ENCODE measurements at regions not wholly inside any gene's neighbourhood (a gene's known extent, or its start where the extent isn't known, plus 50 kb on each side); places are given as distances from the start of the nearest gene placed in this dataset.

DNA sequence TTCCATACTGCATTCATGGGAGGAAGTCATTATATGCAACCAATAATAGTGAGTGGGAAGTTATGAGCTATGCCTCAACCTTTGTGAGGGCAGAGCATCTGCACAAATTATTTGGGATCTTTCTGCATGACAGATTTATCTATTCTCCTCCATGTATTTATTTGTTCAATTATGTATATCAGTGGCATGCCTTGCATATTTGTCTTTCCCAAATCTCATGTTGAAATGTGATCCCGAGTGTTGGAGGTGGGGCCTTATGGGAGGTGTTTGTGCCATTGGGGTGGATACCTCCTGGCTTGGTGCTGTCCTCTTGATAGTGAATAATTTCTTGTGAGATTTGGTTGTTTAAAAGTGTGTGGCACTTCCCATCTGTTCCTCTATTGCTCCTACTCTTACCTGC lies 1246.0 kb upstream of the CITED2 start:
- no peak for DNase-seq

DNA sequence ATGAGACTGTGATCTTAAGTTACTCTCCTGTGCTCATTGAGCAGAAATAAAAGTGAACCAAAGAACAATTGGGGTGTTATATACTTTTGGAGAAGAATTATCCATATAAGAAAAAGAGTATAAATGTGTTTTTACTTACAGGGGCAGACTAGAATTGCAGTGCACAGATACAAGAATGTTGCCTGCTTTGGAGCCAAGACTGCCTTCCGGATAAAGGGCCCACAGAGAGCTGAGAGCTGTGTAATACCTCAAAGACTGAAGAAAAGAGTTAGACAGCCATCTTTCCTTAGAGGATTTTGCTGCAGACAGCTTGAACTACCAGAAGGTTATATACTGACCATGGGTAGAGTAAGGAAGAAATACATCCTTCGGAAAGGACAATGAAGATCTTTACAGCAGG lies 1235.5 kb upstream of the CITED2 start:
- no peak for DNase-seq

DNA sequence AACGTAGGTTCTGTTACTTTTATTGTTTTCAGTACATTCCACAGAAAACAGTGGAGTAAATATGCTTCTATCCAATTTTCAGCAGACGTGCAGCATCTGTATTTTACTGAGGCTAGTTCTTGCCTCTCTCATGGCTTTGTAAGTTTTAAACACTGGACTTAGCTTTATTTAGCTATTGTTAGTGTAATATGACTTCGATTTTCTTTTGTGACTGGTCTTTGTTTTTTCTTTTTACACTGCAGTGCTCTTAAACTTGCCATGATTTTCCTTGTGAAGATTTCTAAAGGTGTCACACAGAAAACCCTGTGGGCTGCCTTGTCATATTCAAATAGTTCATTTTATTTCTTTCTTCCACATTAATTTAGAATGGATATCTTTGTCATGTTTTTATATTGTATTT lies 1234.9 kb upstream of the CITED2 start:
- no peak for DNase-seq

DNA sequence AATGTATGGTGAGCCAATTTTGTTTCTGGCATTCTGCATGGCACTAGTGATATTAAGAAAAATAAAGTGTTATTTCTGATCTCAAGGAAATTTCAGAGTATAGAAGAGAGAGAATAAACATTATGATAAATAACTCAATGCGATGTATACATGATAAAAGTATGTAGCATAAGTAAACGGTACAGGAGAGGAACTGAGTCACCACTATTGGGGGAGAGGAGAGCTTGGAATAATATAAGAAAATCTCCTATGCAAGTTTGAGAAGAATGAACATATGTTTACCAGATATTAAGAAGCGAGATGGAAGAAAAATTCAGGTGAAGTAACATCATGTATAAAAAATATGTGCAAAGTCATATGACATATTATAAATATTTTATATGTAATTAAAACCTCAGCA lies 1230.3 kb upstream of the CITED2 start:
- no peak for DNase-seq

DNA sequence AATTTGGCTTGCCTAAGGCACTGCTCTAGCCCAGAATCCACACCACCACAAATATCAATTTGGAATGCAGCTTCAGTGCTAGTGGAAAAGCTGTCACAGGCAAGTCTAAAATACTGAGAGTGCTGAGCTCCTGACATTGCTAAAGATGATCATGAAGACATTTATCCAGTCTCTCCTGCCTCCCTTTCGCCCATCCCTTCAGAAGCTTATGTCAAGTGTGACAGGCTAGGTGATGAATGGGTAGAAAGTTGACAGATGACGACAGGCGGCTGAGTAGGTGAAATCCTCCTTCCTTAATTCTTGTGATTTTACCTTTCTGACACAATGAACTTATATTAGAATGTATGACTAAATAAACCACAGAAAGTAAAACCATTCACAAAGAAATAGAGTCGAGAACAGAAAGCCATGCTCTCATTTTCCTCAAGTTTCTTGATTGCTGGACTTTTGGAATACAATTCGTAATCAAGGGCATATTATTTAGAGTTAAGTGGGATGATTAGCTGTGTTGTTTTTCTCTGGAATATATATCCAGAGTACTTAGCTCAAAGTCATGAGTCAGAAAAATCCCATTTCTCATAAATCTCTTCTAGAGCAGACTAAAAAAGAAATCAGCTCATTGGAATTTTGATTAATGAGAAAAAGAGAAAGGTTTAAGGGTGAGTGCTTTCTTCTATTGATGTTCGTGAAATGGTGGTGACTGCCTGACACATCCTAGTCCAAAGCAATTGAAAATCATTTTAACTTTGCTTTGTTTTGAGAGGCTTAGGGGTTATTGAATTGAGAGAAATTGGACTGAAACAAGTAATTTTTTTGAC lies 1228.2 kb upstream of the CITED2 start:
- DNase-seq, result no peak

DNA sequence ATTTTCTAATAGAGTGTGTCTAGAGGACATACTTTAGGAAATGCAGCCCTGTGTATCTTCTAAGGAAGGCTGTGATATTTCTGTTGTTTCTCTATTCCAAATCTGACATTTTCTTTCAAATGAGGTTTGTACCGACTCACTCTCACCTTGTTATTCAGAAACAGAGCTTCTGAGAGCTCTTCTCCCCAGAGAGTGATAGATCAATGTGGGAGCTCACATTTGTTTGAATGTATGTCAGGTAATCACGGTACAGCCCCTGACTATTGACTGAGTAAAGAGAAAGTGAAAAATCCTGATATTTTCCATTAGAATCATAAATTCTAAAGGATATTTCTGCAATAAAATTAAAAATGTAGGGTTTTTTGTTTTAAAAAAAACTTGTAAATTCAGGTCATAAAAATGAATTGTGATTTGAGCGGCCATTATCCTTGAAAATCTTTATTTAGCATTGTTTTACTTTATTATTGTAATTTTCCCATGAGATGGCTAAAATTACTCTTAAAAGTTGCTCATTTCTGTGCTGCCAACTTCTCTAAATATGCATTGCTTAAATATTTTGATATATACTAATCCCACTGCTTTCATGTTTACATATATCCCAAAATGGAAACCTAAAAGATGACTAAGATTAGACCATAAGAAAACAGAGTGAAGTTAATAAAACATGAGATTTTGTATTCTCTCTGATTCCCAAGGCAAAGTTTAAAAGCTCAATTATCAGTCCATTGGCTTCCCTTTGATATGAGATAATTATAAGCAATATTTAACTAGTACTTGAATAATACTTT lies 1226.8 kb upstream of the CITED2 start:
- DNase-seq, result no peak

DNA sequence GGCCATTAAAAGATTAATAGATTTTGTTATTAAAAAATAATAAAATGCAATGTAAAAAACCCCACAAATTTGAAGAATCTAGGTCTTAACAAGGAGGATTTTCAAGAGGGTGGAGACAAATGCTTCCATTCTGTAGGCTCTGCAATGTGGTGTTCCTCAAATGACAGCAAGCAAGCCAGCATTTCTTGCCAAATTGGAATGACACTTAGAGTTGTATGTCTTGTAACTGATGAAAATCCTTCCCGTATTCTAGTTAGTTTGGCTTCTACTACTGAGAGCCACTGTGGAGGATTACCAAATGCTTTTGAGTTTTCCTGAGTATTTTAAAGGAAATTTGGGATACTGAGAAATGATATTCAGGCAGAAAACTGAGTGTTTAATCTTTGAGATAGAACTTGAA lies 1225.5 kb upstream of the CITED2 start:
- no peak for DNase-seq

DNA sequence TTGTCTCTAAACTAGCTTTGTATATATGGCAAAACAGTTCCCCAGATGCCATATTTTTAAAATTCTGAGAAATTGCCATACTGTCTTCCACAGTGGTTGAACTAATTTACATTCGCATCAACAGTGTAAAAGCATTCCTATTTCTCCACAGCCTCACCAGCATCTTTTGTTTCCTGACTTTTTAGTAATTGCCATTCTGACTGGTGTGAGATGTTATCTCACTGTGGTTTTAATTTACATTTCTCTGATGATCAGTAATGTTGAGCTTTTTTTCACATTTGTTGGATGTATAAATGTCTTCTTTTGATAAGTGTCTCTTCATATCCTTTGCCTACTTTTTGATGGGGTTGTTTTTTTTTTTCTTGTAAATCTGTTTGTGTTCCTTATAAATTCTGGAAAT lies 1222.7 kb upstream of the CITED2 start:
- DNase-seq, result no peak

DNA sequence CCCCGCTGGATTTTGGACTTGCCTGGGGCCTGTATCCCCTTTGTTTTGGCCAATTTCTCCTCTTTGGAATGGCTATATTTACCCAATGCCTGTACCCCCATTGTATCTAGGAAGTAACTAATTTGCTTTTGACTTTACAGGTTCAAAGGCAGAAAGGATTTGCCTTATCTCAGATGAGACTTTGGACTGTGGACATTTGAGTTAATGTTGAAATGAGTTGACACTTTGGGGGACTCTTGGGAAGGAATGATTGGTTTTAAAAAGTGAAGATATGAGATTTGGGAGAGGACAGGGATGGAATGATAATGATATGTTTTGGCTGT lies 1220.3 kb upstream of the CITED2 start:
- no peak for DNase-seq

DNA sequence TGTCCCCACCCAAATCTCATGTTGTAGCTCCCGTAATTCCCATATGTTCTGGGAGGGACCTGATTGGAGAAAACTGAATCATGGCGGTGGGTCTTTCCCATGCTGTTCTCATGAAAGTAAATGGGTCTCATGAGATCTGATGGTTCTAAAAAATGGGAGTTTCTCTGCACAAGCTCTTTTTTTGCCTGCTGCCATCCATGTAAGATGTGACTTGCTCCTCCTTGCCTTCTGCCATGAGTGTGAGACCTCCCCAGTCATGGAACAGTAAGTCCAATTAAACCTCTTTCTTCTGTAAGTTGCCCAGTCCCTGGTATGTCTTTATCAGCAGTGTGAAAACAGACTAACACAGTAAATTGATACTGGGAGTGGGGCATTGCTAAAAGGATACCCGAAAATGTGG lies 1218.4 kb upstream of the CITED2 start:
- no peak for DNase-seq

DNA sequence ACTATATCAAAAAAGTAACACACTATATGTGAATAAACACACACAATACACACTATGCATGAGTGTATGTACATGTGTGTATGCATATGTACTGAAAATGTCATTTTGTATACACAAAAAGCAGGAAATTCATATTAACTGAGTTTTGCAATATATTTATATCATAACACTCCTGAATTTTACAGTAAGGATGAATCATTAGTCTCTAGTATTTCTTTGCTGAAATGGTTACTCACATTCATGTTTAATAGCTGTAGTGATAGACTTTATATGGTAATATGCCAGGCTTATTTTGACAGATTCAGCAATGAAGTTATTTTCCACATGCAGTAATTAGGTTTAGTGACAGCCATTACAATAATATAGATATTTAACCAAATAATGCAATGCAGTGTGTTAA lies 1216.2 kb upstream of the CITED2 start:
- no peak for DNase-seq

DNA sequence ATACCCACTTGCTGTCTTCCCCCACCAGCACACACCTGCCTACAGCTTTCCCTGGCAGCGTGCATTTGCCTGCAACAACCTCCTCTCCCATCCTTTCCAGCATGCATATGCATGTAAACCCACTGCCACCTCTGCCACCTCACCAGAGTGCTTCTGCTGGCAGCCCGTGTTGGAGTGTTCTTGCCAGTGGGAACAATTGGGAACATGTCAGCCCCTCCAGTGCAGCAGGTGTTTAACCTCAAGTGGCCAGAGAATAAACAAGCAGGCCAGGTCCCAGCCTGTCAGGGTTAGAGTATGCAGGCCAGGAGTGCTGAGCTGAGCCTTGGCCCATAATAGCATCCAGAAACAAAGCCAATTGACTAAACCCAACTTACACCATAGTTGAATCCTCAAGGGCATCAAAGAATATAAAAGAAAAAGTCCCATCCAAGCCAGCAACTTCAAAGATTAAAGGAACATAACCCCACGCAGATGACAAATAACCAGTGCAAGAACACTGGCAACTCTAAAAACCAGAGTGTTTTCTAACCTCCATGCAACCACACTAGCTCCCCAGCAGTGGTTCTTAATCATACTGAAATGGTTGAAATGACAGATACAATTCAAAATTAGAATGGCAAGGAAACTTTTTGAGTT lies 1212.1 kb upstream of the CITED2 start:
- DNase-seq, result no peak

DNA sequence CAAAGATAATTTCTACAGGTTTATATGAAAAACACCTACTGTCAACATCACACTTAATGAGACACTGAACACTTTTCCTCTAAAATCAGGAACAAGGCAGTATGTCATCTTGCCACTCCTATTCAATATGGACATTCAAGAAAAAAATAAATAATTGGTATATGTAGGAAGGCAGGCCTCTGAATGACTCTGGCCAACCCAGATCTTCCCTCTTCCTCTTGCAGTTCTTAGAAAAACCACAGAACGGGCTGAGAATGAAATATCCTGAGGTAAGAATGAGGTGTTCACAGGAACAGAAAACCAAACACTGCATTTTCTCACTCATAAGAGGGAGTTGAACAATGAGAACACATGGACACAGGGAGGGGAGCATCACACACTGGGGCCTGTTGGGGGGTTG lies 1207.2 kb upstream of the CITED2 start:
- DNase-seq, result no peak

DNA sequence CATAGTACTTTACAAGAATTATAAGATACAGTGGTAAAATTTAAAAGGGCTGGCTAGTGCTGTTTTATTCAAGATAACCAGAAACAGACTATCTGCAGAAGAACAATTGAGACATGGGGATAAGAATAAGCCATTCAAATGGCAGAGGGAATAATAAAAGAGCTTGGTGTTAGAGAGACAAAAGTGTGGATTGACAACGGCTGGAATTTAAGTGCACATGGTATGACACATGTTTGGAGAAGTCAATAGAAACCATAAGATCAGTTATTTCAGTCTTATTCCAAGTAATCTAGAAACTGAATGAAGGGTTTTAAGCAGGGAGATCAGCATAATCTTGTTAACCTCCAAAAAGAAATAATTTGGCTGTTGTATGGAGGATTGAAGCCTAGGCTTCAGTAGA lies 1205.5 kb upstream of the CITED2 start:
- no peak for DNase-seq

DNA sequence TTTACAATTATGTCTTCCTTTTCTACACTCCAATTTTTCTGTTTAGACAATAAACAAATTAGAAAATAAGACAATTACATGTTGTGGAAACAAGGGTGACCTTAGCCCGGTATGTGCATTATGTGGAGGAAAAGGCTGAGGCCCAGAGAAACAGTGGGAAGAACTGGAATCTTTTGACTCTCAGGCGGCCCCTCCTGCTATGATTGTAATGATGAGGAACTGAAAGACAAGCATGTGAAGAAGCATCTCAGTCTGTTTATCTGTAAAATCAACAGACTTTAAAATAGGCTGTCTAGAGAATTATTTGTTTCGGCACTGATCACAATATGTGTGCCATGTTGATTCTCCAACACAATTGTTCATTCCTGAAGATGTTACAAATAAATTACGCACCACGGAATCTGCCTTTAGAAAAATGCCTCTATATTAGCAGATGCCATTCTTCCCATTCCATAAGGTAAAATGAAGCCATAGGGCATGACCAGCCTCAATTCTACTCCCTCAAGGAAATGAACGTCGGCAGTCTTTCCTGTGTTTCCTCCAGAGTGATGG lies 1201.6 kb upstream of the CITED2 start:
- no peak for DNase-seq

DNA sequence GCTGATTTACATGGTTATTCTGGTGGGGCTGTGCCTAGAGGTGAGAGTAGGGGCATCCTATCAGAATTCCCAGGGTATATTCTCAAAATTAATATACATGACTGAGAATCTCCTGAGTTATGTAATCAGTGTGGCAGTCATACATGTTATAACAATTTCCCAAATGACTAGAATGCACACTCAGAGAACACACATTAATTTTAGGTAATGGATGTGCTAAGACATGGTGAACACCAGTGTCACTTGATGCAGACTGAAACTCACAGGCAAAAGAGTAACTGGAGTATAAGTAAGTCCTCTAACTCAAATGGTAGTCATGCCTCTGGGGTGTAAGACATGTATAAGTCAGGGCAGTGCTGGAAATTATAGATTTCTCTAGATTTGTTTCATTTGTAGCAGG lies 1198.4 kb upstream of the CITED2 start:
- no peak for DNase-seq

DNA sequence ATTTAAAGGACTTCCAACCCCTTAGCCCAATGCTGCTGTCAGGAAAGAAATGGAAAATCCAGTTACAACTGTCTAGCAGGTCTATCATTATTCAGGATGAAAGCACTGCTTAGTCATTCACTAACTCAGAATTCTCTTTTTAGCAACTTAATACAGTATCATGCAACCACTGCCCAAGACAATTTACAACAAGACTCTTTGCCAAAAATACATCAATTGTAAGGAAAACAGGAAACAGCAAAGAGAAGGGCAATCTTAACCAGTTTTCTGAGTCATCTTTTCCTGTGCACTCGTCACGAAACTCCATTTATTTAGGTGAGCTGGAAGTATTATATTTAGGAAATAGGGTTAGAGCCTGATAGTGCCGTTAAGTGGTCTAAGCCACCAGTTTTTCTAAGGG lies 1197.7 kb upstream of the CITED2 start:
- no peak for DNase-seq

DNA sequence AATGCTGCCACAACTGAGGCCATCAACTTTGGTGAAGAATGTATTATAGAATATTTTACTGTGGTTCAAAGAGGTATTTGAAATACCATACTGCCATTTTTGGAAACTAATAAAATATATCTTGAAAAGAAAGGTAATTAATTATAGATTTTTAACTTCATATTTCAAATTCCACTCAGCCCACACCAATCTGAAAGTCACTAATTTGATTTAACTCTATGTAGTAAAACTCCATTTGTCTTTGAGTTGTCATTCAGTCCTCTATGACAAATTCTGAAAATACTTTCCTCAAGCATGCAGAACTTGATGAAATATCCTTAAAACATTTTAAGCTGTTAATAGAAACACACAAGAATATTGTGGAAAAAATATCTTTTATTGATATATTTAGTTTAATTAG lies 1196.7 kb upstream of the CITED2 start:
- no peak for DNase-seq

DNA sequence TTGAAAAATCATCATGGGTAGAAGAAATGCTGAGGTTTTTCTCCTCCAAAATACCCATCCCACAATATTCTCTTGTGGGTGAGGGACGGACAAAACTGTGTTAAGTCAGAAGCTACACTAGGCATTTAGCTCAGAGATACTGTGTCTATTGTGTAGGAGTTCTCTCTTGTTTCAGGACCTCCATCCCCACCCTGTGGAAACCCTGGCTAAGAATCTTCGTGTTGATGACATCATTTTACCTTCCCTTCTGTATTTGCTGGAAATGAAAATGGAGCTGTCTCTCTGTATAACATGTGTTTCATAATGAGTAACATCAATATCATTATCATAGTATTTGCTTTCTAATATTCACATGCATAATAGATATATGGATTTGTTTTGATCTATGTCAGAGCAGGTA lies 1193.0 kb upstream of the CITED2 start:
- no peak for DNase-seq

DNA sequence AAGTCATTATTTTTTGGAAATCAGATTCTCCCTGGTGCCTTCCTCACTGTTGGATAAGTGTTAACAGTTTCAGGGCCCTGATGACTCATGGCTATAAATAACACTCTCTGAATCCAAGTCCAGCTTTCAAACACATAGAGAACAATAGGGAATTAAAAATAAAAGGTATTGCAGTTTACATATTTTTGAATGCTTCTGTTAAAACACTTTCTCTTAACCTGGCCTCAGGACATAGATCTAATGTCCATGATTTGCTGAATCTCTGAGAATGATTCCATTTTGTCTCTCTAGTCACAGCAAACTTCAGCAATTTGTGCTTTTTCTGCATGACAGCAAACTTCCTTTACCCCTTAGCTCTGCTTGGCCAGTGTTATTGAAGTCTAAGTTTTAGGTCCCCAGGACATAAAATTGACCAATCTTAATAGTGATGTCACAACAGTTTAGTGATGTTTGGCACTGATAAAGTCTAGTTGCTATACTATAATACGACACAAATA lies 1192.4 kb upstream of the CITED2 start:
- no peak for DNase-seq

DNA sequence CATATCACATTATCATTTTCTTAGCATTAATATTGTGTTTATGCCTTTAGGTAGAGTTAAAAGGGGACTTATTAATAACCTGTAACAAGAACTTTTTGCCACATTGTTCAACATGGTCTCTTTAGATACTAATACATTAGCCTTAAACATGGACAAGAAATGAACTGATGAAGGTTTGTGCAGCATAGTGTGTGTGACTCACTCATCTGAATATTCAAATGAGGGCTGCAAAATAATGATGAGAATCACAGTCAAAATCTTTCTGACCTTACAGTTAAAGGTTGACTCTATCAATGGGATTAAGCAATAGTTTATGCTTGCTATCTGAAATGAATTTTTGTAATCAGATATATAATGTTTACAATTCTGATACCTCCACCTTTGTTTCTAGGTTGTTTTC lies 1189.3 kb upstream of the CITED2 start:
- DNase-seq, result no peak

DNA sequence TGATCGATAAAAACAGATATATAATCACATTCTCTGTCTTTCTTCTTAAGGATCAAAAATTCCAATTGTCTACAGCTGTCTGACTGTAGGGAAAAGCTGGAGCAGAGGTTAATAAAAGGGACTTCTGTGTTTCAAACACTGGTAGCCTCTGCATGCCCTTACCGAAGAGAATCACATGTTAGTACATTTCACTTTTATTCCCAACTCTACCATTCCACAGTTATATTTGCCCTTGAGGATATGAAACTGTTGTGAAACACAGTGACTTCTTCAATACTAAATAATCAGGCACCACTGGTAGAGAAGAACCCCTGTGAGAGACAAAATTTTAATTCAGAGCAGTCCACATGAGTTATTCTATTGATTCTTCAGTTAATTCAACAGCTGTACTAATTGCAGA lies 1187.3 kb upstream of the CITED2 start:
- DNase-seq, result no peak

DNA sequence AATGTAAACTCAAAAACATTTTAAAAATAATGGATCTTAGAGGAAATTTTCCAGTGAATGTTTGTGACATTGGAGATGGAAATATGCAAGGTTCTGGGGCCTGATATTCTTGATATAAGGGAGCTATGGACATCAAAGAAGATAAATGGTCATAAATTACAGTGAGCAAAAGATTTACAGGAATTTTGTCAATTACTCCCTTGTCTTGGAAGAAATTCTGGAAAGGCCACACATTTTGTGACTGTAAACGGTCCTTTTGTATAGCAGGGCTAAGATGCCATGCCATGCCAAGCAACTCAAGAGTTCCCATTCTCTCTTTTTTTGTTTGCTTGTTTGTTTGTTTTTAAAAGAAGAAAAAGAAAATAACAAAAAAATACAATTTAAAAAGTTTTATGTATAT lies 1186.2 kb upstream of the CITED2 start:
- DNase-seq, result no peak

DNA sequence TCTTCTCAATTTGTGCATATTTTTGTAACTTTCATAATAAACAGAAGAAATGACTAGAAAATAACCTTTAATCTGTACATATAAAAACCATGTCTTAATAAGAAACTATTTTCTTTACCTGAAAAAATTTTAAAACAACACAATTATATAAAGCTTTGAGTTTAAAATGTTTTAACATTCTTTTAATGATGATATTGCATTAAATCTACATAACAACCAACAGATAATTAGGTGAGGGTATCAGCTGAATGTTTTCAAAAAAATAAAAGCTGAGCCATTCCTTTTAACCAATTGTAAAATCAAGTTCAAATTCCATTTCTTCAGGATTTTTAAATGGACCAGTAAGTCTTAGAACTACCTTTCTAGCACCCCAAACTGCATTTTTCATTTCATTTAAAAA lies 1185.0 kb upstream of the CITED2 start:
- no peak for DNase-seq
